Iris pigment epithelial cell (primary cell): ENCODE measurements at regions not wholly inside any gene's neighbourhood (a gene's known extent, or its start where the extent isn't known, plus 50 kb on each side); places are given as distances from the start of the nearest gene placed in this dataset.

ENCODE experiments used
- DNase-seq: peaks from one replicate; pipeline ENCODE4 v3.0.0-alpha.2; 2011; ENCODE audit warnings: low read depth

GRCh38 chr12:77352946-77353345 lies 287.6 kb upstream of the E2F7 start:
- DNase-seq: no peak

GRCh38 chr12:77351860-77352259 lies 286.5 kb upstream of the E2F7 start:
- no peak for DNase-seq

DNA sequence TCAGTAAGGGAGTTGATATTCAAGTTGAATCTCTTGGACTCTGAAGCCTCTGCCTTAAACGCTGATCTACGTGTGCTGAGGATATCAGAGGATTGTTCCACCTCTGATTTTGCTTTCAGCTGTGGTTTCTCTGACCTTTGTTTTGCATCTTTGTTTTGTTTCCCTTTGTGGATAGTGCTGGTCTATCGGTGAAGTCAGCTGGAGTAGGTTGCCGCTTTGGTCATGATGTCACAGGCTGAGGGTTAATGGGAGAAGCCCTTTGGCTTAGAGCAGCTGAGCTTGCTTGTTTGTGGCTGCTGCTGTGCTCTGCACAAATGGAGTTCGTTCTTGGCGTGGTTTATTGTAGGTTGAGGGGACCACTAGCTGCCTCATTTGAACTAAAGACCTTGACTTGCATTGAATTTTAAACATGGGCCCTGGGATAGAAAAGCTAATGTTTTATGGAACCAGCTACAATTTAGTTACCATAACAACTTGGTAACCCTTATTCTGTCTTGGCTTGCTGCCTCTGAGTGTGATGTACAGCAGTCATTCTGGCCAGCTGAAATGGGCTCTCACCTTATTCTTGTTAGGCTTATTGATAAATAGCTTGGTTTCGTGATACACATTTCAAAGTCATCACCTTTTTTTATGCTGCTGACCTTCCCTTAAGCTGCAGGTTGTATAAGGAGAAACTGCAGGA lies 284.5 kb upstream of the E2F7 start:
- DNase-seq: no peak

GRCh38 chr12:77347017-77347416 lies 281.6 kb upstream of the E2F7 start:
- DNase-seq: no peak

- DNase-seq: no peak
These were observed 280.0 kb upstream of the E2F7 start for GRCh38 chr12:77345336-77345735.

DNA sequence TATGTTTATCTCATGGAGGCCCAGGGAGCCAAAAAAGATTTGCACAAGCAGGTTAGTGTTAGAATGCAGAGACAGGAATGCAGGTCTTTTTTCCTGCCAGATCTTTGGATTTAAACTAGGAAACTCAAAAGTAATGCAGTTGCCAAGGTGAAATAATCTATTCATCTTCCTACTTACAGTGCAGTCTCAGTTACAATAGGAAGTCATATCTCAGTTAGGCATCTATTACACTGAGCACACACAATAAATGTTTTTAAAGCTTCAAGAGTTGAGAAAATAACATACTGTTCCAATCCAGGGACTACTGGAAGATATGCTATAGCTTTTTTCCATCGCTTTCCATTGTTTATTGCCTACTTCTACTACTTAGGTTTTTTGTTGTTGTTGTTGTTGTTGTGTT lies 279.3 kb upstream of the E2F7 start:
- no peak for DNase-seq

GRCh38 chr12:77343291-77343690 lies 277.9 kb upstream of the E2F7 start:
- peak; percentile 26 for DNase-seq

DNA sequence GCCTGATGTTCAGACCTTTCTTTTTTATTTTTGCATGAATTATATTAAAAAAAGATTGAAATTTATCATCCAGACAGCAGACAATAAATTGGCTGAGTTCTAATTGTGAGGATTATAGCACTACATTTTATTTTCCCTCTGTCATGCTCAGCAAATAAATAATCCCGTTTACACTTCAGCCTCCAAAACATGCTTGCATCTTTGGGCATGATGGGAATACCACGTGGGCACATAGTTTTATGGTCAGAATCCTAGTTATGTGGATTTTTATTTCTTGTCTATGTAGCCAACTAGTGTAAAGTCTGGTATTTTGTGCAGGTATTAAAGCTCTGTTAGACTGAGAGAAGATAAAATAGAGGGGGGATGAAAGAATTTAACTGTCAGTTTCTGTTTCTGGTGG lies 276.9 kb upstream of the E2F7 start:
- DNase-seq: no peak

DNA sequence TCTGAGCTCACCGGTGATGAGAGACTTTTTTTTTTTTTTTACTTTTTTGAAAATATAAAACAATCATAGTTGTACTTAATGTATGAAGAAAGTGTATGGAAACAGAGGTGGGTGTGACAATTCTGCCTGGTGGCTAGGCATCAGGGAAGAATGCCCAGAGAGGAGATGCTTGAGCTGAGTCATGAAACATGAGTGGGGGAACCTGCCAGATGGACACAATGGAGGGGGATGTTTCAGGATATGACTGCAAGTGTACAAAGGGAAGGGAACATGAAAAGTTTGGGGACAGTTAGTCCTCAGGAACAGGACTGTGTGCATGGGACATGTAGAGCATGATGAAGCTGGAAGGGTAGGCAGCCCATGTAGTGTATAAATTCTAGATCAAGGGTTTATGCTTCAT lies 274.2 kb upstream of the E2F7 start:
- no peak for DNase-seq

GRCh38 chr12:77337362-77337761 lies 272.0 kb upstream of the E2F7 start:
- DNase-seq: no peak

DNA sequence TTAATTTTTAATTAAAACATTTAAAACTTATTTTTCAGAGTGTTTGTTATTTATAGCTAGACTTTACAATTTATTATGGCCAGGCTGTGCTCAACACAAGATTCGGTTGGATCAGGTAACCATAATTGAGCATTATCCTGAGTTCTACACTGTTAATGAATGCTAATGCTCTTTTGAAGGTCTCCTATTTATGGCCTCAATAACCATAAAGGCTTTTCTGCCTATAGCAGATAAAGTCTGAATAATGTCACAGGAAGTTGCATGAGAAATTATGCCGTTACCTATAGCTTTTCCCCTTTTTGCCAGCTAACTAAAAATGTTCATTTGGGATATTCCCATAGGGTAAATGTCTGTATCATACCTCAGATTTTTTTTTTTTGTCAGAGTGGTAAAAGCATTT lies 269.4 kb upstream of the E2F7 start:
- no peak for DNase-seq

- DNase-seq: no peak
These were observed 263.0 kb upstream of the E2F7 start for GRCh38 chr12:77328326-77328725.

DNA sequence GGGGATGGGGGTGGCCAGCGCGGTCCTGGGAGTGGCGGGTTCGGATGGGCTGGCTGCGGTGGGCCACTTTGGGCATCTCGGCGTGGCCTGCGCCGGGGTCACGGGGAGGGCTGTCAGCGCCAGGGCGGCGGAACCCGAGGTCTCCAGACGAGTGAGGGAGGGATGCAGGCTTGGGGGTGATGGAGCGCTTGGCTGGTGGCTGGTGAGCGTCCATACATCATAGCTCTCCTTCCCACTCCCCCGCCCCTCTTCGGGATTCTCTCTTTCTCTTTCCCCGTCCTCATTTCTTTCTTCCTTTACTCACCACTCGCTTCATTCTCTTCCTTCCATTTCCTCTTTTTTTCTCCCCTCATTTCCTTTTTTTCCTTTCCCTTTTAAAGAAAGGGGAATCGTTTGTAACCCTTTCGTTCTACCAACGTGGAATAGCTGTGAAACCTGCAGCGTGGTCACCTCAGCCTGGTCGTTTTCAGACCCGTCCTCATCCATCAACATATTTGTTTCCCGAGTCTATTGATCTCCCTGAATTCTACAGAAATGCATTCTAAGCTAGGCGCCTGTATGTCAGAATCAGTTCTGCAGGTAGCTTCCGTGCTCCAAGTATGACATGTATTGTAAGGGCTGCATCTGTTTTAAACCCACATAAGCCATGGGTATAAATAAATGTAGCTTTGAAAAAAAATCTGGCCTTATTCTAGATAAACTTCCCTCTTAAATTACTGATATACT lies 260.3 kb upstream of the E2F7 start:
- DNase-seq: no peak

DNA sequence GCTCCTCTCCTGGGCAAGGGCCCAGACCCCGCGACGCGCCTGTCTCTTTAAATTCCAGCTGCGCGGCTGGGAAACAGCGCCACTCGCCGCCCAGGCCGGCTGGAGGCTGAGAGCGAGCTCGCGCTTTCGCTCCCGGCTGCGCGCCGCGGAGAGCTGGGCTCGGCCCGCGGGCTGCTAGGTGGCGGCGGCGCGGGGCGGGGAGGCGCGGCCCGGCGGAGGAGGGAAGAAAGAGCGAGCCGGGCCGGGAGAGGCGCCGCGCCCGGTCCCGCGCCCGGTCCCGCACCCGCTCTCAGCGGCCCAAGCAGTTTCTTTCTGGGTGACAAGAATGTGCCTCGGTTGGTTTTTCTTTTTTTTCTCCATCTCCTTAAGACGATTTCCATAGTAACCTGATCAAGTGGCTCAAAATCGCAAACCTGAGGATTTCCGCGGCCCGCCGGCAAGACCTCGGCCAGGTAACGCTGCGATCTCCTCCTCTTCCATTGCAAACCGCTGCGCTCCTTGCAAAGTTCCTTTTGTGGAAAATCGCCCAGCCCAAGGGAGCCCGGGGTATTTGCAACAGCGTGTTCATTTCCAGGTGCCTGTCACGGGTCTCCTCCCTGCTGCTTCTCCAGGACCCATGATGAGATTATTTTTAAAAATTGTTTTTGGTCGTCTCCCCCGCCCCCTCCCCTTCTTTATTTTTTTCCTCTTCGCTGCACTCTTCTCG lies 259.5 kb upstream of the E2F7 start:
- peak; percentile 72 for DNase-seq

GRCh38 chr12:77324416-77324762 lies 259.0 kb upstream of the E2F7 start:
- DNase-seq: no peak

DNA sequence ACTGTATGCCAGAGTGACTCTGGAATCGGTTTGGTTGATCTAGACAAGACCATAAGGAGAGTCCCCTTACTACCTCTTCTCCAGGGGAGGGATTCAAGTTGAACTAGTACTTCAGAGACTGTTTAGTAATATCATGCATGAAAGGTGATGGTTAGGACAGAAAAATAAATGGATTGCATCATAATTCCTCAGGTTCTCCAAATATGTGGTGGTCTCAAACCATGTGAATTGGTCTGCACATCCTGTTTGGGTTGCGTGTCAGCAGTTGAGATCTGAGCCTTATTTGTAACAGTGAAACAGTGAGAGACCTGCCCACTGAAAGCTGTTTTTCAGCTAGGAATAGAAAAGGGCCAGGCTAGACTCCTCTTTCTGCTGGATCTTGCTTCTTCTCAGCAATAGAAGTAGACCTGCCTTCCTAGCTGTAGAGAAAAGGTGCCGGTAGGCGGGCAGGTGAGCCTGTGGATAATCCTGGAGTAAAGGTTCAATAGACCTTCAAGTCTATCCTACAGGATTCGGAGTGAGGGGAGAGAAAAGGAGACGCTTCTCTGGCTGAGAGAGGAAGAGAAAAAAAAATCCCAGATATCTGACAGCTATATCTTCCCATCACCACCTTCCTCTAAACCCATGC lies 258.5 kb upstream of the E2F7 start:
- DNase-seq: no peak

GRCh38 chr12:77319166-77319565 lies 253.8 kb upstream of the E2F7 start:
- DNase-seq: no peak

GRCh38 chr12:77315407-77315806 lies 250.0 kb upstream of the E2F7 start:
- no peak for DNase-seq

DNA sequence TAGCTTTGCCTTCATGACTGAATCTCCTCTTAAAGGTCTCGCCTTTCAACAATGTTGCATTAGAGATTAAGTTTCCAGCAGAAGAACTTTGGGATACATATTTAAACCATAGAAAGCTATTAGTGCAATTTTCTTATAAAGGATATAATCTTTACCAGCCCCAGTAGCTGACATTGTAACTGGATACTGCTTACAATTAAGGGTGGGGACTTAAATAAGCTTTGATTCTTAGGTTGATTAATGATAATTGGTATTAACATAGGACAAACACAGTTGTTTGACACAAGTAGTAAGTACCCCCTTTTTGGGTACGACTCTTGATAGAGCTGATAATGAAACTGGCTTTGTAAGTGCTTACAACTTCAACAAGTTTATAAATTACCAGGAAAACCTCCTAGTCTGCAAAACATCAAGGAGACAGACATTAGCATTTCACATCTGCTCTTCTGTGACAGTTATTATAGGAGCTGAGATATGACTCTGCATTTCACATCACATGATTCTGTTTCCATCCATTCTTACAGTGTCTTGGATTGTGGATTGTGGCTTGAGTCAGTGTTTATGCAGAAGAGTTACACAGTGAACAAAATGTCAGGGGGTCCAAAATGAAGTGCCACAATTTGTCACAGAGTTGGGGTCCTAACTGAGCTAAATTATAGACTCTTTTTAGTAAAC lies 249.1 kb upstream of the E2F7 start:
- DNase-seq: no peak

- DNase-seq: peak; percentile 16
These were observed 242.7 kb upstream of the E2F7 start for GRCh38 chr12:77308056-77308455.

DNA sequence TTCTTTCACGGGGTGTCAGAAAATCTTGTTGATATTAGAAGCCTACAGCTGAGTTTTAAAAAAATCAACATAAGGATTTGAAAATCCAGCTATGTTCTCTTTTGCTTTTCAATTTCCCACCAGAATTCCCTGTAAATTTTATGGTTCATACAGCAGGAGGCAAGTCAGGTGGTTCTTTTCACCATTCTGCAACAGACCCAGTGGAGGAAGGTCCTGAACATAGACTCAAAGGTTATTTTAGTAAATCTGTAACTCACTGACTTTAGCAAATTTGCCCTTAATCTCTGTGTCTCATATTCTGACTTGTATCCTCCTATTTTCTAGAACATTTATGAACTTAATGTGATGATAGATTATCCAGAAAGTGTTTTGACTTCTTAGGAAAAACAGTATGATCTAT lies 235.4 kb upstream of the E2F7 start:
- no peak for DNase-seq

DNA sequence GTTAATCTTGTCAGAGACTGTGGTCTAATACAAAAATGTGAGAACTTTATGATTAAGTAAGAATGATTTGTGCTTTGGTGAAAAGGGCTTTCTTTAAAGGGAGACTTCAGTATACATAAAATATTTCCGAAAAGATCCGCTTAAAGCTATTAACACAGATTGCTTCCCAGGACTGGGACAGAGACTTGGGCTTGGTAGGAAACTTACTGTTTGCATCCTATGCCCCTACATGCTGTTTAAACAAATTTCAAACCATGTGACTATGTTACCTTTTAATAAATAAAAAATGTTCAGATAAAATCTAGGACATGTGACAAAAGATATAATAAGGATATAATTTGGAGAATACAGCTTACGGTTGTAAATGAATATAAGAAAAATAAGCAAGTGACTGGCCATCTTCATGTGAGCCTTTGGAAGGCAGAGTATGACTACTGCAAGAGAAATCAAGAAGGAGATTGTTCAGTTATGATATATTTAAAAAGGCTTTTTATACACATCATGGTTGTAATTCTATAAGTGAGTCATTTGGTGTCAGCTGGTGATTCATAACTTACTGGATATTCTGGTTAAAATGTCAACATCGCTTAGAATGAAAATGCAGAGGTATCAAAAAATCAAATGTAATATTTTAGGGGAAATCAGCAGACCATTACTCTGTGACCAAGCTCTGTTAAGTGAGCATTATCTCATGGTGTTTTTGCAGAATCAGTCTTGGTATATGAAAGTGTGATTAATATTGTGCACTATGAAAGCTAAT lies 234.7 kb upstream of the E2F7 start:
- DNase-seq: peak; percentile 81
